HL-60 (cell line): ENCODE measurements at regions not wholly inside any gene's neighbourhood (a gene's known extent, or its start where the extent isn't known, plus 50 kb on each side); places are given as distances from the start of the nearest gene placed in this dataset.

ENCODE experiments used
- DNase-seq, 2 experiments: peaks; one replicate each; pipeline ENCODE4 v3.0.0-alpha.2; 2010 to 2020; ENCODE audit warnings: low read depth in 1 of 2, low spot score in 1 of 2
- H3K27ac ChIP-seq: fragments of 250-450 bp; sonication (Bioruptor Pico); replicated peaks from 2 replicates; pipeline ENCODE4 v1.5.1; 2020; ENCODE audit warnings: mild to moderate bottlenecking, moderate library complexity
- H3K27me3 ChIP-seq: fragments of 250-450 bp; sonication (Bioruptor Pico); 2 replicates; pipeline ENCODE4 v1.5.1; 2021; ENCODE audit warnings: mild to moderate bottlenecking, moderate library complexity; ENCODE audit not compliant: insufficient read depth, poor library complexity, severe bottlenecking
- H3K4me3 ChIP-seq: replicated peaks from 2 replicates; pipeline ENCODE4 v1.5.1; 2011; ENCODE audit warnings: mild to moderate bottlenecking, control low read depth, low read length; ENCODE audit not compliant: insufficient read depth
- CTCF ChIP-seq: IDR thresholded peaks from one replicate; pipeline ENCODE4 v1.5.1; 2011; ENCODE audit warnings: low read length, control low read depth, inconsistent platforms; ENCODE audit not compliant: insufficient read depth
- GABPA ChIP-seq: IDR thresholded peaks from 2 replicates; pipeline ENCODE4 v1.6.1; 2012; ENCODE audit warnings: low read depth
- POLR2AphosphoS5 ChIP-seq: IDR thresholded peaks from 2 replicates; pipeline ENCODE4 v1.6.1; 2012; ENCODE audit warnings: low read depth
- SPI1 ChIP-seq: IDR thresholded peaks from 2 replicates; pipeline ENCODE4 v1.6.1; 2012; ENCODE audit warnings: low read depth, mild to moderate bottlenecking, borderline replicate concordance
- TF ChIP-seq, protein P1 (sequence below): IDR thresholded peaks from 2 replicates; pipeline ENCODE4 v1.6.1; 2012; ENCODE audit warnings: low read depth; ENCODE audit not compliant: insufficient replicate concordance

GRCh38 chr18:68568364-68569155 is 146.3 kb downstream of the TMX3 start:
- Histone ChIP-seq H3K27ac (no peak overlapping the region), H3K27me3 (no peaks in the 10 kb centered on the region), H3K4me3 (no peak overlapping the region)
- no peak for DNase-seq
- no peak for TF ChIP-seq SPI1
- TF ChIP-seq, protein P1, sequence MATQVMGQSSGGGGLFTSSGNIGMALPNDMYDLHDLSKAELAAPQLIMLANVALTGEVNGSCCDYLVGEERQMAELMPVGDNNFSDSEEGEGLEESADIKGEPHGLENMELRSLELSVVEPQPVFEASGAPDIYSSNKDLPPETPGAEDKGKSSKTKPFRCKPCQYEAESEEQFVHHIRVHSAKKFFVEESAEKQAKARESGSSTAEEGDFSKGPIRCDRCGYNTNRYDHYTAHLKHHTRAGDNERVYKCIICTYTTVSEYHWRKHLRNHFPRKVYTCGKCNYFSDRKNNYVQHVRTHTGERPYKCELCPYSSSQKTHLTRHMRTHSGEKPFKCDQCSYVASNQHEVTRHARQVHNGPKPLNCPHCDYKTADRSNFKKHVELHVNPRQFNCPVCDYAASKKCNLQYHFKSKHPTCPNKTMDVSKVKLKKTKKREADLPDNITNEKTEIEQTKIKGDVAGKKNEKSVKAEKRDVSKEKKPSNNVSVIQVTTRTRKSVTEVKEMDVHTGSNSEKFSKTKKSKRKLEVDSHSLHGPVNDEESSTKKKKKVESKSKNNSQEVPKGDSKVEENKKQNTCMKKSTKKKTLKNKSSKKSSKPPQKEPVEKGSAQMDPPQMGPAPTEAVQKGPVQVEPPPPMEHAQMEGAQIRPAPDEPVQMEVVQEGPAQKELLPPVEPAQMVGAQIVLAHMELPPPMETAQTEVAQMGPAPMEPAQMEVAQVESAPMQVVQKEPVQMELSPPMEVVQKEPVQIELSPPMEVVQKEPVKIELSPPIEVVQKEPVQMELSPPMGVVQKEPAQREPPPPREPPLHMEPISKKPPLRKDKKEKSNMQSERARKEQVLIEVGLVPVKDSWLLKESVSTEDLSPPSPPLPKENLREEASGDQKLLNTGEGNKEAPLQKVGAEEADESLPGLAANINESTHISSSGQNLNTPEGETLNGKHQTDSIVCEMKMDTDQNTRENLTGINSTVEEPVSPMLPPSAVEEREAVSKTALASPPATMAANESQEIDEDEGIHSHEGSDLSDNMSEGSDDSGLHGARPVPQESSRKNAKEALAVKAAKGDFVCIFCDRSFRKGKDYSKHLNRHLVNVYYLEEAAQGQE, result no peak
- TF ChIP-seq GABPA, result no peak
- TF ChIP-seq POLR2AphosphoS5, result no peak
- no peak for TF ChIP-seq CTCF

GRCh38 chr18:68566991-68567390 is 147.9 kb downstream of the TMX3 start:
- no peak for DNase-seq
- Histone ChIP-seq H3K27me3 (no peaks in the 10 kb centered on the region), H3K27ac (no peak overlapping the region), H3K4me3 (no peak overlapping the region)
- TF ChIP-seq, protein P1, result no peak
- no peak for TF ChIP-seq GABPA
- TF ChIP-seq CTCF, result no peak
- no peak for TF ChIP-seq POLR2AphosphoS5
- no peak for TF ChIP-seq SPI1

GRCh38 chr18:68564961-68565360 is 149.9 kb downstream of the TMX3 start:
- no peak for DNase-seq
- no peak for TF ChIP-seq SPI1
- TF ChIP-seq, protein P1, result no peak
- TF ChIP-seq CTCF, result no peak
- TF ChIP-seq POLR2AphosphoS5, result no peak
- no peak for TF ChIP-seq GABPA
- no peaks in the 10 kb centered on the region for H3K27me3 ChIP-seq

More at GRCh38 chr18:68564961-68565360, 149.9 kb downstream of the TMX3 start:
- H3K4me3 ChIP-seq, result no peak overlapping the region
- H3K27ac ChIP-seq, result no peak overlapping the region
